DMS53 treated with DMSO at 0.1 percent for 48 hours (cell line): ENCODE measurements at regions not wholly inside any gene's neighbourhood (a gene's known extent, or its start where the extent isn't known, plus 50 kb on each side); places are given as distances from the start of the nearest gene placed in this dataset.

Experiments used
- DNase-seq: peaks from one replicate; lab custom pipeline; 2025; ENCODE audit not compliant: unreplicated experiment; lab: John Stamatoyannopoulos, UW

- no peak for DNase-seq
These were observed 114.2 kb upstream of the TENT5D start for GRCh38 chrX:80306007-80306406.

GRCh38 chrX:80312448-80312847 is 107.8 kb upstream of the TENT5D start:
- no peak for DNase-seq

GRCh38 chrX:80316526-80316925 is 103.7 kb upstream of the TENT5D start:
- DNase-seq: no peak

- no peak for DNase-seq
These were observed 102.6 kb upstream of the TENT5D start for GRCh38 chrX:80317646-80318045.

GRCh38 chrX:80331285-80331684 is 89.0 kb upstream of the TENT5D start:
- no peak for DNase-seq

- no peak for DNase-seq
These were observed 85.7 kb upstream of the TENT5D start for GRCh38 chrX:80334583-80334982.

- peak; percentile 72 for DNase-seq
These were observed 85.0 kb upstream of the TENT5D start for GRCh38 chrX:80335062-80335830.

GRCh38 chrX:80354966-80355465 is 65.2 kb upstream of the TENT5D start:
- peak; percentile 64 for DNase-seq
